UCSD-AML1 (cell line): ENCODE measurements at regions not wholly inside any gene's neighbourhood (a gene's known extent, or its start where the extent isn't known, plus 50 kb on each side); places are given as distances from the start of the nearest gene placed in this dataset.
A peak's percentile ranks its signal among the peaks of the same experiment; 100 is the strongest.

Experiments
- DNase-seq: peaks from one replicate; lab custom pipeline; 2025; ENCODE audit not compliant: unreplicated experiment; lab: John Stamatoyannopoulos, UW

- DNase-seq, result no peak
These were observed 140.1 kb upstream of the RND3 start for GRCh38 chr2:150627526-150627925.

GRCh38 chr2:150626934-150627411 lies 139.5 kb upstream of the RND3 start:
- no peak for DNase-seq

- DNase-seq, result no peak
These were observed 138.3 kb upstream of the RND3 start for GRCh38 chr2:150625741-150626140.

- DNase-seq, result no peak
These were observed 137.8 kb upstream of the RND3 start for GRCh38 chr2:150625303-150625702.

GRCh38 chr2:150624001-150624401 lies 136.5 kb upstream of the RND3 start:
- peak; percentile 11 for DNase-seq

- no peak for DNase-seq
These were observed 134.2 kb upstream of the RND3 start for GRCh38 chr2:150621526-150622213.

- DNase-seq, result no peak
These were observed 133.4 kb upstream of the RND3 start for GRCh38 chr2:150620855-150621254.

GRCh38 chr2:150620416-150620815 lies 132.9 kb upstream of the RND3 start:
- DNase-seq, result no peak

- no peak for DNase-seq
These were observed 132.3 kb upstream of the RND3 start for GRCh38 chr2:150619607-150620330.

GRCh38 chr2:150618245-150618895 lies 130.9 kb upstream of the RND3 start:
- DNase-seq, result no peak

- no peak for DNase-seq
These were observed 130.0 kb upstream of the RND3 start for GRCh38 chr2:150617351-150617978.

GRCh38 chr2:150612957-150613710 lies 125.7 kb upstream of the RND3 start:
- DNase-seq, result no peak

GRCh38 chr2:150610670-150611279 lies 123.3 kb upstream of the RND3 start:
- DNase-seq, result no peak

GRCh38 chr2:150609831-150610582 lies 122.5 kb upstream of the RND3 start:
- no peak for DNase-seq

GRCh38 chr2:150608341-150608740 lies 120.9 kb upstream of the RND3 start:
- no peak for DNase-seq

- DNase-seq, result no peak
These were observed 119.9 kb upstream of the RND3 start for GRCh38 chr2:150607390-150607811.

- DNase-seq, result no peak
These were observed 119.1 kb upstream of the RND3 start for GRCh38 chr2:150606380-150607060.

GRCh38 chr2:150605664-150606063 lies 118.2 kb upstream of the RND3 start:
- no peak for DNase-seq
